ENCODE measurements at regions not wholly inside any gene's neighbourhood (a gene's known extent, or its start where the extent isn't known, plus 50 kb on each side); places are given as distances from the start of the nearest gene placed in this dataset.

DNA sequence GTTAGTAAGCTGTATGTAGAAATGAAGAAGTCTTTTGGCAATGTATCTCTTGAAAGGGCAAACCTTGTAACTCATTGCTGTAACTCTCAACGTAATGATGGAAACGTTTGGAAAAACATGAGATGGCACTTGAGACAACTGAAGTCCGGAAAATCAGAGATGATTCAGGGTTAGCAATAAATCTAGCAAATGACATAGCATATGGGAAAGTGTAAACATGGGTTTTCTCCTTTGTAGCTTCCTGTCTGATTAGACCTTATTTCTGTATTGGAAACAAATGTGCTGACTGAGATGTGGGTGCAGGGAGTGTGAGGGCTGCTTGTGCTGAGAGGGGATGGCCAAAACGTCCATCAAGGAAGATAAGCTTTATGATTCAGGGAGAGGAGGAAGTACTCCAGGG, 110.7 kb upstream of the FAM20A start:
- DNase-seq (no peak), ATAC-seq (no peak)
- intact Hi-C loops (cut with micrococcal nuclease), result no loop called here

DNA sequence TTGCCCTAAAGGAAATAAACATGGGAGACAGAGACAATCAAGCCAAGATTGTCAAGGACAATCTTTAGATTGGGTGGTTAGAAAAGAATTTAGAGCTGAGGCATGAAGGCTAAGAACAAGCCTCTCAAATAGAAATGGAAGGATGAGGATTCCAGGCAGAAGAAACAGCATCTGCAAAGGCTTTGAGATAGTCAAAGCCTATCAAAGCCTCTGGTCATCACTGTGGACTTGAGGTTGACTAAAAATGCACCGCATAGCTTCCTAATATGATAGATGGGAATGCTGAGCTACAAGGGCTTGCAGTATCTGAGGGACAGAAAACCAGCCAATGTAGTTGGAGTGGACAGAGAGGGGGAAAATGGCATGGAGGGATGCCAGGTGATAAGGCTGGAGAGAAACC, 109.8 kb upstream of the FAM20A start:
- DNase-seq, result no peak
- intact Hi-C loops (cut with micrococcal nuclease), result no loop called here
- no peak for ATAC-seq

DNA sequence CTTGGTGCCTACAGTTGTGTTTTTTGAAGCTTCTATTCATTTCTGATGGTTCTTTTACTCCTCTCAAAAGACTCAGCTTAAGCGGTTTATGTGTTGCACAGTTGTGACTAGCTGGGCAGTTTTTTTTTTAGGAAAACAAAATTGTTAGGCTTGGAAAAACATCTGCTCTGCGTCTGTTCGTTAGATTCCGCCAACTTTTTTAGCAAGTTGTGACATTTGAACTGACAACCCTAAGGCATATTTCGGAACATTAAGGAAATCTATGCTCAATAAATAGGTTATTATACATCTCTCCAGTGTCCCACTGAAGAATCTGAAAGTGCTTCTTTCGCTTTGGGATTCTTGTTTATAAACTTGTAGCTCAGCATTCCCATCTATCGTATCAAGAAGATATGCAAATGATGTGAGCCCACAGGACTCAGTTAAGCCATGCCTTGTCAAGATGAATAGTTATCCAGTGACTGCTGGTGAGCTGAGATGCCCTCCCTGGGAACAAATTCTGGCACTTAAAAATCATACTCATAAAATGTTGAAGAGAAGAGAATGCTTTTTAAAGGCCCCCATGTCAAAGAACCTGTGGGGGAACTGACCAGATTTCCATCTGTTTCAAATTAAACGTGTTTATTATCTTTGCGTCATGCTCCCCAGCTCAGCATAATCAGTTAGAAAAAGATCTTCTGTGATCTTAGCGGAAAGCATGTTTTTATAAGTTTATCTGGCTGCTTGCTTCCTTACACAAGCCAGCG, 109.0 kb upstream of the FAM20A start:
- intact Hi-C loops (cut with micrococcal nuclease), result no loop called here
- peak; percentile 62 for ATAC-seq
- DNase-seq, result no peak

DNA sequence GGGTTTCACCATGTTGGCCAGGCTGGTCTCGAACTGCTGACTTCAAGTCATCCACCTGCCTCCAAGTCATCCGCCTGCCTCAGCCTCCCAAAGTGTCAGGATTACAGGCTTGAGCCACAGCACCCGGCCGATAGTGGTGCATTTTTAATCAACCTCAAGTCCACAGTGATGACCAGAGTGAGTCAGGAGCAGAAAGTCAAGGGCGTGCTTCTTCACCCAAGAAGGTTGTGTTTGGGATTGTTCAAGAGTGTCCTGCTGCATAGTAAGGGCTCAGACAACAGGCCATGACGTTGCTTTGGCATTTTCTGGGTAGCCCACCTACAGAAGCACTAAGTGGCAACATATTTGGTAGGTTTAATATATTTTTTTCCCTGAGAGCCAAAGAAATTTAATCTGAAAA, 108.3 kb upstream of the FAM20A start:
- intact Hi-C loops (cut with micrococcal nuclease), result no loop called here
- DNase-seq, result no peak
- no peak for ATAC-seq

DNA sequence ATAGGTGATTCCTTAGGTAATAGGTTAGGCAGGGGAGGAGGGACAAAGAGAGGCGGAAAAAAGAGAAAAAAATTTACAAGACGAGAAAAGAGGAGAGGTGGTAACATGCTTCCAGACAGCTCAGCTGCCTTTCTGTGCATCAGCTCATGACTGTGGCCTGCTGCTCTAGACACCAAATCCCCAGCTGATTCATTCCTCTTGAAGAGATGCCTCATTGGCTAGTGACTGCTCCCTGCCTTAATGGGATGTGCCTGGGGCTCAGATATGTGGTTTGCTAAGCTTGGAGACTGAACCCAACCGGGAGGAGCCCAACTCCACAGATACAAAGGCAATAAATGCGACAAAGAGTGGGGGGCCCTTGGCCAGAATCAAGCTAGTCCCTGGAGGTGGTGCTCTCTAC, 105.9 kb upstream of the FAM20A start:
- intact Hi-C loops (cut with micrococcal nuclease), result no loop called here
- ATAC-seq (peak; percentile 68), DNase-seq (no peak)

DNA sequence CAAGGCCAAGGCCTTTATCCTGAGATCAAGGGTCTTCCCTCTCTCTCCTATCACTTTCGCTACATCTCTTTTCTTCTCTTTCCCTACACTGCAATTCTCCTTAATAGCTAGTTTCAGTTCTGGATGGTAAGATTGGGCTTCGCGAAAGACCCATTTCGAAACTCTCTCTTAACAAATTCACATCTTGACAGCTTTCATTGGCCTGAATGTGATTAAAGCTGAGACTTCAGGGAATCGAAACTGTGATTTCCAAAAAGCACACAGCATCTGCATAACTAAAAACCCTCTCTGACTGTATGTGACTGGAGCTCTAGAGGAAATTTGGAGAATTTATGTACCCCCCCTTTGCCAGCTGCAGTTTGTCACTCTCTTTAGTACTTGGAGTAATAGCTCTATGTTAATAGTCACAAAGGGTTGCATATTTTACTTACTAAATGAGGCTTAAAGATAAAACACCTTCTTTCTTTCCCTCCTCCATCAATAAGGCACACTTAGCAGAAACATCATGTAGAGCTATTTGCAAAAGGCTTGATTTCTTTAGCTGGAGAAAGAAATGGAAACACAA, 105.3 kb upstream of the FAM20A start:
- peak; percentile 51 for ATAC-seq

DNA sequence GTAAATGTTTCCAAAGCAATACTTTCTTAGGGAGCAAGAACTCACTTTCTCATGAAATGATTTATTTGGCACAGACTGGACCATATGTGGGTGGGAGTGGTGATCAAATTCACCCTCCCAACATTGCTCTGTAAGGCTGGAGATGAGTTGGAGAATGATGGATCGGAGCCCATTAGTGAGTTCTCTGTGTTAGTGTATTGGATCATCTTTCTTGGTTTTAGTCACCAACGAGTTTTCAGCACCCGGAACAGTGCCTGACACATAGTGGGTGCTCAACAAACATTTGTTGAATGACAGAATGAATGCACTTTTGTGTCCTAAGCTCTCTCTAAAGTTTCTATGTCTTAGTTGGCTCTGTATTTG, 104.5 kb upstream of the FAM20A start:
- no peak for DNase-seq
- intact Hi-C loops (cut with micrococcal nuclease), result no loop called here
- ATAC-seq, result peak; percentile 5

More for the DNA sequence above, 105.3 kb upstream of the FAM20A start:
- intact Hi-C loops (cut with micrococcal nuclease), result no loop called here
- no peak for DNase-seq

DNA sequence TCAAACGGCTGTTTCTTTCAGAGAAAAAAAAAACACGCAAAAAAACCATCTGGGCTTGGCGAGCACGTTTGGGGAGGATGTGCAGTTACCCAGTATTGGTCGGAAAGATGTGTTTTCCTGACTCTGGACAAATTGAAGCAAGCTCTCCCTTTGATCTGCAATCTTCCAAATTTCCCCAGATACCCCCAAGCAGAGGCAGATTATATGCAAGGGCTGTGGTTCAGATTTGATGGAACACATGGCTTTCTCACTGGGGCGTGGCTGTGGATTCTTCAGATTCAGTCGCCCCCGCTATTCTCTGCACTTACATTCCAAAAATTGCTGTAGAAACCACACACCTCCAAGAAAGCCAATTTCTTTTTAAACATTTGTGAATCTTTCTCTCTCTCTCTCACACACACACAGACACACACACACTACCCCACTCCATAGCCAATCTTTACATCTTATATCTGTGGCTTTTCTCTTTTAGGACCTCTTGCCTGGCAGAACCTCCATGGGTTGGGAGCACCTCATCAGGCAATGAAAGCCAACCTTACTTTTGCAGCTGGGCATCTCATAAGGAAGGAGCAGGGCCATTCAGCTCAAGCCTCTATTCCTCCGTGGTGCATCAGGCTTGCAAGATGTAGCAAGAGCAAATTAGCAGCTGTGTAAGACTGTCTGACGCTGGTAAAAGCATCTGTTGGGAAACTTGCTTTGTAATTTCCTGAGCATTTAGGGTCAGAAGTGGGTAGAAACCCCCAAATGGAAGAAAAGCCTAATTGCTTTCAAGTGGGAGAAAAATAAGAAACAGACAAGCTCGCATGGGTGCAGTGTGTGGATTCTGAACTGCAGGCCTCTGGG, 103.9 kb upstream of the FAM20A start:
- intact Hi-C loops (cut with micrococcal nuclease), result no loop called here
- DNase-seq (no peak), ATAC-seq (peak; percentile 56)

DNA sequence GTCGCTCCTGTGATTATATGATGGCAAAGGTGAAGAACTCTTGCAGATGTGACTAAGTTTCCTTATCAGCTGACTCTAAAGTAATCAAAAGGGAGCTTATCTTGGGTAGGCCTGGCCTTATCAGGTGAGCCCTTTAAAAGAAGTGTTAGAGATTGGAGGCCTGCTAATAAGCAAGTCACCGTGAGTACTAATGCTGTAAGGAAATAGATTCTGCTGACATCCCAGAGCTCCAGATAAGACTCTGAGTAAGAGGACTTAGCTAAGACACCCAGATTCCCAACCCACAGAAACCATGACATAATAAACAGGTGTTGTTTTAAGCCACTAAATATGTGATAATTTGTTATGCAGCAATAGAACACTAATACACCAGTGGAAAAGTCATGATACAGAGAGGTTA, 99.9 kb upstream of the FAM20A start:
- ATAC-seq (no peak), DNase-seq (no peak)
- intact Hi-C loops (cut with micrococcal nuclease), result no loop called here

DNA sequence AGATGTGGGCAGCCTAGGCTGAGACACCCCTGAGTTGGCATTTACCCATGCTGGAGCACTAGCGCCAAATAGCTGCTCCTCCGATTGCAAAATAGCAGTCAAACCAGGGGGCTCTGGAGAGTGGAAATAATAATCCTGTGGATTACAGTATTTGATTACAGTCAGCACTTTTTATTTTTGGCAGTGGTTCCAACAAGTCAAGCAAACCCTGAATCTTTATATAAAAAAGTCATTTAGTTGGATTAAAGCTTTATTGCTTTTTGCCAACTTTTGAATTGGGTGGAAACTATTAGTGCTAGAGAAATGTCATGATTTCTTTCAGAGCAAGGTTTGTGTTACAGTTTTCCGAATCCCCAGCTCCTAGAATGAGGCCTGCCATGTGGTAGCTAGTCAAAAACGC, 99.3 kb upstream of the FAM20A start:
- DNase-seq, result no peak
- ATAC-seq, result no peak
- intact Hi-C loops (cut with micrococcal nuclease), result no loop called here

DNA sequence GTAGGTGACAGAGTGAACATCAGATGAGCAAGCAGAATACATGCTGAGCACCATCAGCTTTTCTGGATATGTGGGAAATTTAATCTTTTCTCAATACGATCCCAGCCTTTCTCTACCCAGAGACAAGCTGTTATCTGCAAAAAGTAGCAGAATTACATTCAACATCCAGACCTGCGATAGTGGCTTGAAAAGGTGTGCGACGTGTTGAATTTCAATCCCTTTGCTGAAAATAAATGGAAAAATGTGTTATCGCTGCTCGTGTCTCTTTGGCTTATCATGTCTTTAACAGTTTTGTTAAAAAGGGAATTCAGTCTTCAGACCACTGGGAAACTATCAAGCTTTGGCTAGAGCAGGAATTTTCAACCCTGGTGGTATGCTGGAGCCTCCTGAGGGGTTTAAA, 98.8 kb upstream of the FAM20A start:
- intact Hi-C loops (cut with micrococcal nuclease), result no loop called here
- DNase-seq (no peak), ATAC-seq (no peak)

DNA sequence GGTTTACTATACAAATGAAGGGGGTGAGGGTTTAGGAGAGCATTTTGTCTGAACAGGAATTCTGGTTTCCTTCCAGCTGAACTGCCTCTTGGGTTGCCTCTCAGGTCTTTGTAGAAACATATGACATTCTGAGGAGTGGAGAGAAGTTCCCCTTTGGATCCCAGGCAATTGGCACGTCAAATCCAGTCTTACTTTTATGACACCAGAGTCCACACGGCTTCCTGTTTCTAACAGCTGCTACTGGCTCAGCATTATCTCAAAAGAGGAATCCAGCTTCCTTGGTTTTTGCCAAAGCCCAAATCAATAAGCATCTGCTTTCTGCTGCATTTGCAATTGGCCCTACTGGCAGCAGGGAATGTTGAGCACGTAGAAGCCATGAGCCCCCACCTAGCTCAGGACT, 97.6 kb upstream of the FAM20A start:
- no peak for DNase-seq
- intact Hi-C loops (cut with micrococcal nuclease), result no loop called here
- peak; percentile 80 for ATAC-seq

DNA sequence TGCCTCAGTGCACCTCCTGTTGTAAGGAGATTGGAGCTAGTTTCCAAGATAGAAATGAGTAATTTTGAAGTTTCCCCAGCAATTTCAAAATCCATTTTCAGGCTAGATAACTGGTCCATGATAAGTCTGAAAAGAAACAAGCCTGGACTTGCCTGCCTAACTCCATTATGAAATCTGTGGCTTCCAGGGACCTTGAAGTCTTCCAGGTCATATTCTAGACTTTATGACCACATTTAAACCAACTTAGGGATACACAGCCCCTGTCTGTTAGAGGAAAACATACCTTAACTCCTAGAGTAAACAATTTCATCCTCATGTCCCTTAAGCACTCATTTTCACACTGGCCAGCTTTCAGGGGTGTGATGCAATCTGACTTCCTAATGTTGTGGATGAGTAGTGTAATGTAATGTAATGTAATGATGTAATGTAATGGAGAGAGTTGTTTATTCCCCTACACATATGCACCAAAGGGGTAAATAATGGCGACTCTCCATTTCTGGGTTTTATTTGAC, 96.7 kb upstream of the FAM20A start:
- DNase-seq (no peak), ATAC-seq (peak; percentile 74)
- intact Hi-C loops (cut with micrococcal nuclease), result no loop called here

DNA sequence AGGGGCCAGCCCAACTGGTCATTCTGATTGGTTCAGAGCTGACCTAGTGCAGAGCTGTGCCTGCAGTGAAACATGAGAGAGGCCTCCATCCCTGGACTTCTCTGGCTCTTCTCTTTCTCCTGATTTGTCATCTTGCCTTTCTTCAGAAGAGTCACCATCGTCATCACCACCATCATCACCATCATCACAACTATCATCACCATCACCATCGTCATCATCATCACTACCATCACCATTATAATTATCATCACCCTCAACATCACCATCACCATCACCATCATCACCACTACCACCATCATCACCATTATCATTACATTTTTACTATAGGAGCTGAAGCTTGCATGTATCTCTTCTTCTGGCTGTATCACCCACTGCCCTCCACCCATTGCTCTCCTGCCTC, 94.5 kb upstream of the FAM20A start:
- intact Hi-C loops (cut with micrococcal nuclease), result no loop called here
- DNase-seq (no peak), ATAC-seq (no peak)

DNA sequence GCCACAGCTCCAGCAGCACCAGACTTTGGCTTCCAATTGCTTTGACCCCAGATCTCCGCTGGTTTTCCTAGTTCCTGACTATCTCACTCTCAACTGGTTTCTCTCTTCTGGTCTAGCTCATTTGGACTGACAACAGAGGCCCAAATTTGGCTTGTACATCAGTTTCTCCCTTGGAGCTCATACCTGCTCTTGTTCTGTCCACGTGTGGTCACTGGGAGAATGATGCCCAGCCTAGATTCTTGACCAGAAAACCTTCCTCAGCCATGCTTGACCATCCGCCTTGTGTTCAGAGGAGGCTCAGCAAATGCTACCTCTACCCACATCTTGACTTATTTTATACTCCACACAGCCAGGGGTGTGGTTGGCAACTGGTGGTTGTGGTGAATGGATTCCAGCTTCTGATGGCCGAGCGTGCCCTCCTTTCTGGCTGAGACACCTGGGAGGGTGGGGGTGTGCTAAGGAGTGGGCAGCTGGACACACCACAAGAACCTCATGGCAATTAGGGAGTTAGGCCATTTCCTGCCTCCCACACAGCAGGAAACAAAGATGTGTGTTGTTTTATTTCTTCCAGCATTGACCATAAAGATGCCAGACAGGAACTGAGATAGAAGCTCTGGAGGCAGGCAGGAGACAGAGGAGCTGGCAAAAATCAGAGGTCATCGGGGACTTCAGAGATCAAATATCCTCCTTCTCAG, 93.8 kb upstream of the FAM20A start:
- intact Hi-C loops (cut with micrococcal nuclease), result no loop called here
- ATAC-seq (no peak), DNase-seq (no peak)

DNA sequence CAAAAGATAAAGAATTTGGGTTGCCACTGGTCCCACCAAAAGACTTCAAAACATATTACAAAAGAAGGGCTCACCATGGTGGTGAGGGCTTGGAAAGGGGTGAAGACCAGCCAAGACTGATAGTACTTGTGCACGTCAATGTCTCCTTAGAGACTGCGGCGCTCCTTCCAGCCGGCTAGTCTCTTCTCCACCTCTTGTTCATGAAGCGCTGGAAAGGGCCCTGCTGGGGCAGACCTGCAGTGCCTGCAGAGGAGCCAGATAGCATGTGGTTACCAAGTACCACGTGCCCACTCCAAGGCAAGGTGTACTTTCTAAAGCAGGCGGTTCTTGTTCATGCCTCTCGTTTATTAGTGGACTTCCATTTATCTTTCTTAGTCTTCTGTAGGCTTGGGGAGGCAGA, 92.7 kb upstream of the FAM20A start:
- intact Hi-C loops (cut with micrococcal nuclease), result no loop called here
- DNase-seq (no peak), ATAC-seq (no peak)

DNA sequence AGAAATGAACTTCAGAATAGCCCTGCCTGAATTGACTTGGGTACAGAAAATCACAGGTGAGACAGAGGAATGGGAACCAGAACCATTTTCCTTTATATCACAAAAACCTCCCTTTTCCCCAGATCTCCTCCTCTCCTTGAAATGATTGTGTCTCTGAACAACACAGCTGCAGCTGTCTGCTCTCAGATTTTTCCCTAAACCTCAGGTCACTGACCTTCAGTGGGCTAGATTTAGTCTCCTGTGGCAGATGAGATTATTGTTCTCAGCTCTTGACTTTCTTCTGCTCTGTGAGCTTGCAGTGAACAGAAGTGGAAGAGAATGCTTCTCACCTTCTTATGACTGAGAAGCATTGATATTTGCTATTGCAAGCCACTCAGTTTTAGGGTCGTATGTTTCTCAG, 92.3 kb upstream of the FAM20A start:
- intact Hi-C loops (cut with micrococcal nuclease), result no loop called here
- DNase-seq (no peak), ATAC-seq (no peak)

DNA sequence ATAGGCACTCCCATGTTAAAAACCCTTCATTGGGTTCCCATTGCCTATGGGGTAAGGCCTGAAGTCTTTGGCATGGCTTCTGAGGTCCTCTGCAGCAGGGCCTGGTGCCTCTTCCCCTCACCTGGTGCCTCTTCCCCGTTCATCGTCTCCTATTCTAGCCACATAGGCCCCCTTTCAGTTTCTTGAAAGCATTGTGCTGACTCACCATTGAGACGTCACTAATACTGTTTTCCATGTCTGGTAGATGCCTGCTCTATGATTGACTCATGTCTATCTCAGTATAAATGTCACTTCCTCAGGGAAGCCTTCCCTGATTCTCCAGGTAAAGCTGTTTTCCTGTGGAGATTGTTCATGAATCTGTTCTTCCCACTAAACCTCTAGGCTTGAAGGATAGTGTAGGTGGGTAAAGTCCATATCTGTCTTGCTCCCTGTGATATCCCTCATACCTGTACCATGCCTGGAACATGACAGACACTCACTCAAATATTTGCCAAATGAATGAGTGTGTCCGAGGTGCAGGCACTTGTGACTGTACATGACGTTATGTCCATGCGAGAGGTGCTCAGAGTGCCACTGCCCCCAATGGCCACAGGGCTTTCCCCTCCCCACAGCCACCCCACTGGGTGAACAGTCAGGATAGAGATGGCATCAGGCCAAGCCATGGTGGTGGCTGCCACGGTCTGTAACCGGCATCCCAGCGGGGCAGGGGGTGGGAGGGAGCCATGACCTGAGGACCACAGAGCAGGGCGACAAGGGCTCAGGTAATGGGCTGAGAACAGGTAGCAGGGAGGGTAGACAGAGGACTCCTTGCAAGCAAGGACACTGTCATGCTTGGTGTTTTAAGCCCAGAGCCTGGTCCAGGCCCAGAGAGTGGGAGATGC, 85.2 kb upstream of the FAM20A start:
- ATAC-seq (no peak), DNase-seq (no peak)
- intact Hi-C loops (cut with micrococcal nuclease), result no loop called here

DNA sequence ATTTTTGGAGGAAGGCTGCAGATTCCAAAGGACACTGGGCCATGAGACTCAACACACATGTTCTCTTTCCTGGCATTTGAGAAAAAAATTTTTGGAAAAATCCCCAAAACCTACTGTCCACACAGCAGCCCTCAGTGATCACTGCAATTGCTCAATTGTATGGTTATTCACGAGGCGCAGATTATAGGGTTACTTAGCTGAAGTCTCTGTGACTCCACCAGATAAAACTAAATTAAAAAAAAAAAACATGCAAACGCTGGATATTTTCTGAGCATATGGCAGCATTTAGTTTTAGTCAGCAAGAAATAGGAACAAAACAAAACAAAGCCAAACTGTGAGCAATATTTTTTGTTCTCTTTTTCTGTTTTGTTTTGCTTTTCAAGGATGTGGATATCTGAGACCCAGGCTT, 83.8 kb upstream of the FAM20A start:
- DNase-seq (no peak), ATAC-seq (peak; percentile 94)
- intact Hi-C loops (cut with micrococcal nuclease), result no loop called here
